ENCODE measurements at regions not wholly inside any gene's neighbourhood (a gene's known extent, or its start where the extent isn't known, plus 50 kb on each side); places are given as distances from the start of the nearest gene placed in this dataset.

DNA sequence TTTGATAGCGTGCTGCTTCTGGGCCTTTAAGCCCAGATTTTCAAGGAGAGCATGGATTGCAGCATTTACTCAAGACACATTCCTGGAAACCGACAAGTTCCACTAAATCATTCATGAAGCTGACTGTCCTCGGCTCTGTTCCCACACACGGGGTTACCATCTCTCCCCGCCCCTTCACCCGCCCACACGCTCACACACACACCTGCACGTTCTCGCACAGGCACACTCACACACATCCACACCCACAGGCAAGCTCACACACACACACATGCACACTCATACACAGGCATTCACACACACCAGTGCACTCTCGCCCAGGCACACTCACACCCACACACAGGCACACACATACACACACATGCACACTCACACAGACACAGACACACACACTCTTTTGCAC, 150.0 kb upstream of the AGAP1 start (continued):
- TF ChIP-seq HDAC6 (IDR thresholded peaks at IDR 0.05; ENCODE audit: low read depth, low read length): no peak
- TF ChIP-seq RFX5 (IDR thresholded peaks at IDR 0.05; ENCODE audit: borderline replicate concordance, low read depth, low read length): no peak
- TF ChIP-seq CHD2 (IDR thresholded peaks at IDR 0.05; ENCODE audit: low read length): no peak
- TF ChIP-seq YY1 (IDR thresholded peaks at IDR 0.05; ENCODE audit: low read depth, low read length): no peak
- TF ChIP-seq CHD1 (IDR thresholded peaks at IDR 0.05; ENCODE audit: low read depth, low read length): no peak
- TF ChIP-seq SIX5 (IDR thresholded peaks at IDR 0.05; ENCODE audit: low read depth, low read length): no peak
- TF ChIP-seq RNF2 (IDR thresholded peaks at IDR 0.05; ENCODE audit: borderline replicate concordance, low read depth, low read length, missing control alignments, poor library complexity, severe bottlenecking): no peak
